ENCODE measurements at regions not wholly inside any gene's neighbourhood (a gene's known extent, or its start where the extent isn't known, plus 50 kb on each side); places are given as distances from the start of the nearest gene placed in this dataset.

DNA sequence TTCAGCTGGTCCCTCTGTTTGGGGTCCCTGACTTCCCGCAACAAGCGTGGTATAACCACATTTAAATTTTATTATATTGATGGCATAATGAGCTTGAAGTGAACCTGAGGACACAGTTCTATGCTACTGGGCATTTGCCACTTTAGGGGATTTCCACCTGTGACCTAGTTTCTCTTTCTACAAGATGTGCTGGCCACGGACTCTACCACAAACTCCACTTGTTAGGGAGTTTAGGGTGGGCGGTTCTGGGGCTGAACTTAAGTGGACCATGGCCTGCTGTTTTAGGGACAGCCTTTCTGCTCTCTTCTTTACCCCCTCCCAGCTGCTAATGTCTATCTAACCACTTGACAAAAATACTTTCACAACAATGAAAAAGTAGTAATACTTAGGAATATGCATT is 1199.1 kb downstream of the SI start:
- no peak for DNase-seq (ENCODE audit: extremely low read depth, low read depth)
- H3K4me3 ChIP-seq (replicated peaks; ENCODE audit: low read depth, low read length): no peak overlapping the region
- TF ChIP-seq, protein P1, sequence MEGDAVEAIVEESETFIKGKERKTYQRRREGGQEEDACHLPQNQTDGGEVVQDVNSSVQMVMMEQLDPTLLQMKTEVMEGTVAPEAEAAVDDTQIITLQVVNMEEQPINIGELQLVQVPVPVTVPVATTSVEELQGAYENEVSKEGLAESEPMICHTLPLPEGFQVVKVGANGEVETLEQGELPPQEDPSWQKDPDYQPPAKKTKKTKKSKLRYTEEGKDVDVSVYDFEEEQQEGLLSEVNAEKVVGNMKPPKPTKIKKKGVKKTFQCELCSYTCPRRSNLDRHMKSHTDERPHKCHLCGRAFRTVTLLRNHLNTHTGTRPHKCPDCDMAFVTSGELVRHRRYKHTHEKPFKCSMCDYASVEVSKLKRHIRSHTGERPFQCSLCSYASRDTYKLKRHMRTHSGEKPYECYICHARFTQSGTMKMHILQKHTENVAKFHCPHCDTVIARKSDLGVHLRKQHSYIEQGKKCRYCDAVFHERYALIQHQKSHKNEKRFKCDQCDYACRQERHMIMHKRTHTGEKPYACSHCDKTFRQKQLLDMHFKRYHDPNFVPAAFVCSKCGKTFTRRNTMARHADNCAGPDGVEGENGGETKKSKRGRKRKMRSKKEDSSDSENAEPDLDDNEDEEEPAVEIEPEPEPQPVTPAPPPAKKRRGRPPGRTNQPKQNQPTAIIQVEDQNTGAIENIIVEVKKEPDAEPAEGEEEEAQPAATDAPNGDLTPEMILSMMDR (IDR thresholded peaks at IDR 0.05; ENCODE audit: low read depth, low read length, missing control alignments): no peak

DNA sequence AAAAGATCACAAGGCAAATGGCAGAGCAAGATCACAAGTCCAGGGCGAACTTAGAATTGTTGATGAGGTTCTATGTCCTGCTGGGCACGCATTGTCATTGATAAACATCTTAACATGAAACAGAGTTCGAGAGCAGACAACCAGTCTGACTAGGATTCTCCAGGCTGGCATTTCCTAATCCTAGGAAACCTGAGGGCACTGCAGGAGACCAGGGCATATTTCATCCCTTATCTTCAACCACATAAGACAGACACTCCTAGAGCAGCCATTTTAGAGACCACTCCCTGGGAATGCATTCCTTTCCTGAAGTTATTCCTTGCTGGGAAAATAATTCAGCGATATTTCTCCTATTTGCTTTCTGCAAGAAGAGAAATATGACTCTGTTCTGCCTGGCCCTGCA is 1199.9 kb downstream of the SI start:
- TF ChIP-seq, protein P1 (IDR thresholded peaks at IDR 0.05; ENCODE audit: low read depth, low read length, missing control alignments): no peak
- DNase-seq (ENCODE audit: extremely low read depth, low read depth): no peak
- no peak overlapping the region for H3K4me3 ChIP-seq (replicated peaks; ENCODE audit: low read depth, low read length)

DNA sequence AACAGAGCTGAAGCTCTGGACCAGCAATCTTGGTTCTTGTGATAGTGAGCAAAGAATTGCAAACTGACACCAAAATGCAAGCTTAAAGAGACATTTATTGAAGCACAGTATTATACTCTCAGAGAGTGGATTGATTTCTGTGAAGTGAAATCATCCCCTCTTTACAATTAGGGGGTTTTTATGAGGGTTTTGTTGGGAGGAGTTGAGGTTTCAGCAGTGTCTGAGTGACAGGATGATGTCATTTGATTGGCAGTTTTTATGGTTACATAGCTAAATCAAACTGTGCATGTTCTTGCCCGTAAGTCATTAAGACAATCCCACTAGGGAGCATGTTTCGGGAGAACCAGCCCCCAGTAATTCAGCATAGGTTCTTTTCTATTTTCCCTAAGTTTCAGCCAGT is 1200.5 kb downstream of the SI start:
- TF ChIP-seq, protein P1 (IDR thresholded peaks at IDR 0.05; ENCODE audit: low read depth, low read length, missing control alignments): no peak
- no peak for DNase-seq (ENCODE audit: extremely low read depth, low read depth)
- no peak overlapping the region for H3K4me3 ChIP-seq (replicated peaks; ENCODE audit: low read depth, low read length)

DNA sequence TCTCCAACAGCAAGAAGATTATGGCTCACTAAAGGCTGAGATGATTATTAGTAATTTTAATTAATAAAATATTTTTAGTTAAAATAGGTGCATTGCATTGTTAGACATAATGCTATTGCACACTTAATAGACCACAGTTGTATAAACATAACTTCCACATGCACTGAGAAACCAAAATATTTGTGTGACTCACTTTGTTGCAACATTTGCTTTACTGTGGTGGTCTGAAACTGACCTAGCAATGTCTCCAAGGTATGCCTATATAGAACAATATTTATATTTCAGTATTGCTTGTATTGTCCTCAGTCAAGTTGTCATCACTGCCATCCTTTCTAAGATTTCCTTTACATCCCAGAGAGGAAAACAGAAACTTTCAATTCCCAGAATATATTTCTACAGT is 1215.2 kb downstream of the SI start:
- DNase-seq (ENCODE audit: extremely low read depth, low read depth): no peak

DNA sequence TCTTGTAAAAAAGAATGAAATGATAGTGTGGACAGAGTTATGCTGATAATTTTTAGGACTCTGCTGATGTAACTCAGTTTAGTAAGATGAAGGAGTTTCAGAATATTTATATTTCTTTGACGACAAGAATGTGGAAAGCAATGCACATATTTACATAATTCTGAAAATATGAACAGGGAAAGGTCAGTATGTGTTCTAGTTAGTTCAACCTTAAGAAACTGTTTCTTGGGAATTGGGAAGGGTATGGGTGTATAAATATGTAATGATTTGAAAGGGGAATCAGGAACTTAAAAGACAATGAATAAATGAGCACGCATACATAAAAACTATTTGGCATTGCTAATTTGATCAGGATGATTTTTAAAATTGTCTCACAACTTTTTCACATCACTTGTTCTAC is 1226.1 kb downstream of the SI start:
- H3K4me3 ChIP-seq (replicated peaks; ENCODE audit: low read depth, low read length): no peak overlapping the region
- DNase-seq (ENCODE audit: extremely low read depth, low read depth): no peak
- TF ChIP-seq, protein P1 (IDR thresholded peaks at IDR 0.05; ENCODE audit: low read depth, low read length, missing control alignments): no peak

More for the DNA sequence above, 1215.2 kb downstream of the SI start:
- TF ChIP-seq, protein P1 (IDR thresholded peaks at IDR 0.05; ENCODE audit: low read depth, low read length, missing control alignments): no peak
- no peak overlapping the region for H3K4me3 ChIP-seq (replicated peaks; ENCODE audit: low read depth, low read length)

DNA sequence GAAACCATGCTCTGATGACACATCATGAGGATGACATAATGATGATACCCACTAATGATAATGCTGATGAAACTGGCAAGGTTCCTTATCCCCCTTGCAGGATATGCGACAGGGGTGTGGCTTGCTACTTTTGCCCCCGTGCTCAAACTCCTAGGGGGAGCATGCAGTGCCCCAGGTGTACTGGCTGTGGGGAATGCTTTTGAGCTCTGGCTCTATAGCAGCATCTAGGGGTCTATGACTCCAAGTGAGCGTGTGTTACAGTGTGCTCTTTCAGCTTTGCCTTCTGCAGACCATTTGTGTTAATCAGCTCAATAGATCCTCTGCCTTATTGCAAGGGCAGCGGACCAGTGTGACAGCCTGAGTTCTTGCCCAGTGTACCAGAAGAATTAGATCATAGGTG is 1239.5 kb downstream of the SI start:
- DNase-seq (ENCODE audit: extremely low read depth, low read depth): no peak
- TF ChIP-seq, protein P1 (IDR thresholded peaks at IDR 0.05; ENCODE audit: low read depth, low read length, missing control alignments): no peak
- H3K4me3 ChIP-seq (replicated peaks; ENCODE audit: low read depth, low read length): no peak overlapping the region

DNA sequence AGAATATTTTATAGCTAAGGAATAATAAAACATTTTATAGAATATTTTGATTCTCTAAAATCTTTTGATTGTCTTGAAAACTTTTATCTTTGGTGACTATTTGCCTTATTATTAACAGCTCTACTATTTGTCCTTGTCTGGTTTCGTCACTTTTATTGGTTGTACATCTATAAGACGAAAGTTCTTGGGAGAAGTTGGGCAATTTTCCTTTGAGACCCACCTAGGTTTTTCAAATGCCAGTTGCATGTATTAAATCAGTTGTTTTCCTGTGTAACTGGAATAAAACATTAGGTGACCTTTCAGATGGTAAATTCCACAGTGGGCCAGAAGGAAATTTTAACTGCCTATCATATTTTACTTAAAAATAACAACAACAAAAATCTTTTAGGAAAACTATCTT is 1245.7 kb downstream of the SI start:
- TF ChIP-seq, protein P1 (IDR thresholded peaks at IDR 0.05; ENCODE audit: low read depth, low read length, missing control alignments): no peak
- no peak for DNase-seq (ENCODE audit: extremely low read depth, low read depth)
- H3K4me3 ChIP-seq (replicated peaks; ENCODE audit: low read depth, low read length): no peak overlapping the region

All from HFF-Myc (cell line).